ENCODE measurements at regions not wholly inside any gene's neighbourhood (a gene's known extent, or its start where the extent isn't known, plus 50 kb on each side); places are given as distances from the start of the nearest gene placed in this dataset.

- H3K4me3 ChIP-seq (ENCODE audit: low read depth, low read length) = no peak overlapping the region
- no peak for TF ChIP-seq CTCF (IDR thresholded peaks at IDR 0.05; ENCODE audit: borderline replicate concordance, insufficient read depth, low read depth, low read length)
Measured at GRCh38 chr11:70627219-70627618, 228.9 kb downstream of the CTTN start.

DNA sequence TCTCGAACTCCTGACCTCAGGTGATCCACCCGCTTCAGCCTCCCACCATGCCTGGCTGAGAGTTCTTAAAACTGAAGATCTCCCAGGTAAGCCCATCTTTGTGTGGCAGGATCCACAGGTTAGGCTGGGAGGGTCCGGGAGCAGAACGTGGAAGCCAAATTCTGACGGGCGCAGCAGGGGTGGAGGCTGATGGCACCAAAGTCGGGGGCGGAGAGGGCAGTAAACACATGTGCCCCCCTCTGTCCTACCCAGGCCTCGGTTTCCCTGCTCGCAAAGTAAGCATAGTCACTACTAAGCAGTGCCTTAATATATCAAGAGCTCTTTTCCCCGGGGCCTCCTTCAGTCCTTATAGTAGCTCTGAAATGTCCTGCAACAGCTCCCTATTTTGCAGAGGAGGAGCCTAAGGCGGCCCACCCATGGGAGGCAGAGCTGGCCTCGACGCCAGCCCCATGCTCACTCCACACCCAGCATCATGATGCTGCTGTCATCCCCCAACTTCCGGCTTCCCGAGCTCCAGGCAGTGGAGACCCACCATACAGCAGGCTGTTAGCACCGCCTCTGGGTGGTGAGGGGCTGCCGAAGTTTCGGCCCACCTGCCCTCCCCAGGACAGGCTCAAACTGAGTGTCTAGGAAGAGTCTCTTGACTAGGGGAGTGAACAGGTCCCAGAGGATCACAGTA is 230.0 kb downstream of the CTTN start:
- no peak overlapping the region for H3K4me3 ChIP-seq (ENCODE audit: low read depth, low read length)
- no peak for TF ChIP-seq CTCF (IDR thresholded peaks at IDR 0.05; ENCODE audit: borderline replicate concordance, insufficient read depth, low read depth, low read length)

DNA sequence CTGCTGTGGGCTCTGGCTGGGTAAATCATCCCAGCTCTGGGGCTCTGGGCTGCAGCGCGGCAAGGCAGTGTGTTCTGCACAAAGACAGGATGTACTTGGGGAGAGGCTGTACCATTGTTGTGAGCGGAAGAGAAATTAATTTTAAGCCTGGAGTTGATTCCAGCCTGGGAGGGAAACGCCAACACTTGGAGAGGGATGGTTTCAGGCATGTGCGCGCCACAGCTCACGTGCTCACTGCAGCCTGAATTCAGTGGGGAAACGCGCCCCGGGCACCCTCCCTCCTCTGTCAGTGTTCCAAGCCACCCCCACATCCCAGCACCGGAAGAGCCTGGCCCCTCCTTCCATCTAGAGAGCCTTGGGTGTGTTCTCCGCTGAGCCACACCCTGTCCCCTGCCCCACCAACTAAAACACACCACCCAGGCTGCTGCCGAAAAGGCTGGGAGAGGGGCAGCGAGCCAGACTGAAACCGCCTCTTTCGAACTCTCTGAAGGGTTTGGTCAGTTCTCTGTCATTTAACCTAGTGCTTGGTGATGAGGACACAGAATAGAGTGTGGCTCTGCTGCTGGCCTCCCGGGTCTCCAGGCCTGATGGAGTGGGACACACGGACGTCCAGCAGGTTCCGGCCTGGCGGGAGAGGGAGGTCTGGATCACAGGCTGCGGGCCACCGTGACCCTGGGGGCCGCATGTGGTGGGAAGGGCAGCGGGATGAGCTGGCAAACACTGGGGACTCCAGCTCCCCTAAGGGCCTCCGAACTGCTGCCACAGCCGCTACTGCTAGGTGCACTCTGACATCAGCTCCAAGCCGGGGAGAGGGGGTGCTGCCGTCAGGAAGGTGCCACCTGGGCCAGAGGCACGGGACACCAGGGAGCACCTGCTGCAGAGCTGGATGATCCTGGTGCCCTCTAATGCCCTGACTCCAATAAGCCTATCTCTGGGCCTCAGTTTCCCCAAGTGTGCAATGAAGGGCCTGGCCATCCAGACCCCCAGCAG is 230.8 kb downstream of the CTTN start:
- no peak for TF ChIP-seq CTCF (IDR thresholded peaks at IDR 0.05; ENCODE audit: borderline replicate concordance, insufficient read depth, low read depth, low read length)
- no peak overlapping the region for H3K4me3 ChIP-seq (ENCODE audit: low read depth, low read length)

GRCh38 chr11:70630068-70630467 is 231.7 kb downstream of the CTTN start:
- no peak for TF ChIP-seq CTCF (IDR thresholded peaks at IDR 0.05; ENCODE audit: borderline replicate concordance, insufficient read depth, low read depth, low read length)
- no peak overlapping the region for H3K4me3 ChIP-seq (ENCODE audit: low read depth, low read length)

DNA sequence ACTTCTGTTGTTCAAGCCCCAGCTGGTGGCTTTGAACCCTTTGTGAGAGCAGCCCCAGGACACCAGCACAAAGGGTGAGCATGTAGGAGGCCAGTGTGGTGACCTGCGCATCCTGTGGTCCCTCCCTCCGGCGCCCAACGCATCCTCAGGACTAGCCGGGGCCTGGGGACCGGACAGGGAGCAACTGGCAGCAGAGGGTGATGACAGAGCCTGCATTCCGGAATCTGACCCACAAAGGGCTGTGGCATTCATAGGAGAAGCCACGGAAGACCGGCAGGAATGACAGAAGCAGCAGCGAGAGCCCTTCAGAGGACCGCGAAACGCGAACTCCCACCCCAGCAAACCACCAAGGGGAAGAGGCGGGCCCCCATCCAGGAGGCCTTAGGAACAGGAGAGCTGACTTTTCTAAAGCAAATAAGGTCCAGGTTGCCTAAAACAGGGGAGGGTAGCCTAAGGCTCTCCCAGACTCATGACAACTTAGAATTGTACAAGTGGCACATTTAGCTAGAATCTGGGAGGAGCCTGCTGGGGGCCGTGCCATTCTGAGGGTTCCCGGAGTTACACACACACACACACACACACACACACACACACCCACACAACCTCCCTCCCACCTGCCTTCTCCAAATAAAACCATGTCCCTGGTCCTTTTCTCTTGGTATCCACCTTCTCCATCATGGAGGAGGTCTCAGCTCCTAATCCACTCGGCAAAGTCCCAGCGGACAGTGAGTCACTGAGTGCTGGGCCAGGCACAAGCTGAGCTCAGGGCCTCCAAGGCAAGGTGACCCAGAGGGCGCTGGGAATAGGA is 232.7 kb downstream of the CTTN start:
- TF ChIP-seq CTCF (IDR thresholded peaks at IDR 0.05; ENCODE audit: borderline replicate concordance, insufficient read depth, low read depth, low read length) = no peak
- H3K4me3 ChIP-seq (ENCODE audit: low read depth, low read length) = no peak overlapping the region

DNA sequence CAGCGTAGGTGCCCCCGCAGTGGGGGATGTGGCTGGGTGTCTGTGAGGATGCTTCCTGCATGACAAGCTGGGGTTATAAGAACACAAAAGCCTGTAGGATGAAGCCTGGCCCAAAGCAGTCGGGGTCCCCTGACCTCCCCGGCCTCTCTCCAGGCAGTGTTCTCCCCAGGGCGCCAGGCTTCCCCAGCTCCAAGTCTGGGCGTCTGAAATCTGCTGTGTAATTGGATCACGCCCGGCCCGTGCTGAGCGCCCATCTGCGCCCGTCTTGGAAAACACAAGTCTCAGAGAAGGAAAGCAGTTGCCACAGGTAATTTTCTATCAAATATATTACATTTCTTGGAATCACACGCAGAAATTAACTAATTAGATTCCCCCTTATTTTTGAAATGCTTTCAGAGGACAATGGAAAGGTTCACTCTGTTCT is 233.3 kb downstream of the CTTN start:
- TF ChIP-seq CTCF (IDR thresholded peaks at IDR 0.05; ENCODE audit: borderline replicate concordance, insufficient read depth, low read depth, low read length) = no peak
- no peak overlapping the region for H3K4me3 ChIP-seq (ENCODE audit: low read depth, low read length)
